Body of pancreas (tissue), 4 donors: ENCODE measurements at regions not wholly inside any gene's neighbourhood (a gene's known extent, or its start where the extent isn't known, plus 50 kb on each side); places are given as distances from the start of the nearest gene placed in this dataset.

Source experiments
- POLR2A ChIP-seq, 3 donors: fragments of 450-650 bp; IDR thresholded peaks; one replicate each; pipeline ENCODE4 v1.6.1; 2016; ENCODE audit warnings: antibody characterized with exemption in 3 of 3, mild to moderate bottlenecking in 2 of 3
- TF ChIP-seq, protein P1 (sequence below), 7 experiments: fragments of 450-650 bp in 4 of 7; fragments of 200-600 bp in 3 of 7; sonication (generic) in 3 of 7; IDR thresholded peaks; one replicate each; pipeline ENCODE4 v1.5.1; 2016 to 2019; ENCODE audit warnings: antibody characterized with exemption in 7 of 7

DNA sequence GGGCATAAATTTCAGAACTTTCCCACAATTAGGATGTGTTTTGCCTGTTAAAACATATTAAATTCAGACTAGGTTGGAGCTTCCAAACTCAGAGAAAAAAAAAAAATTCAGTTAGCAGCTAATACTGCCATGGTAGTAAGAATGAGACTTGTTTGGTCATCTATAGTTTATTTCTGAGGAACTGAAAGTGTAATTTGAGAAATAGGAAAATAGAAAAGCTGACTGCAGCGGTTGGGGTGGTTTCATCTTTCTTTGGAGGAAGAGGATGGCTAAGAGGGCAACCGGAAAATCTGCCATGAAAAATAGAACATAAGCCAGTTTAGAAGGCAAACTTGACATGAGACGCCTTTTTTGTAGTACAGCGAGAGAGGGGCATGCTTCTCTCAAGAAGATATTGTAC lies 371.2 kb upstream of the ROBO2 start:
- TF ChIP-seq, protein P1, sequence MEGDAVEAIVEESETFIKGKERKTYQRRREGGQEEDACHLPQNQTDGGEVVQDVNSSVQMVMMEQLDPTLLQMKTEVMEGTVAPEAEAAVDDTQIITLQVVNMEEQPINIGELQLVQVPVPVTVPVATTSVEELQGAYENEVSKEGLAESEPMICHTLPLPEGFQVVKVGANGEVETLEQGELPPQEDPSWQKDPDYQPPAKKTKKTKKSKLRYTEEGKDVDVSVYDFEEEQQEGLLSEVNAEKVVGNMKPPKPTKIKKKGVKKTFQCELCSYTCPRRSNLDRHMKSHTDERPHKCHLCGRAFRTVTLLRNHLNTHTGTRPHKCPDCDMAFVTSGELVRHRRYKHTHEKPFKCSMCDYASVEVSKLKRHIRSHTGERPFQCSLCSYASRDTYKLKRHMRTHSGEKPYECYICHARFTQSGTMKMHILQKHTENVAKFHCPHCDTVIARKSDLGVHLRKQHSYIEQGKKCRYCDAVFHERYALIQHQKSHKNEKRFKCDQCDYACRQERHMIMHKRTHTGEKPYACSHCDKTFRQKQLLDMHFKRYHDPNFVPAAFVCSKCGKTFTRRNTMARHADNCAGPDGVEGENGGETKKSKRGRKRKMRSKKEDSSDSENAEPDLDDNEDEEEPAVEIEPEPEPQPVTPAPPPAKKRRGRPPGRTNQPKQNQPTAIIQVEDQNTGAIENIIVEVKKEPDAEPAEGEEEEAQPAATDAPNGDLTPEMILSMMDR (IDR thresholded peaks at IDR 0.05) = no peak
- no peak for TF ChIP-seq POLR2A (IDR thresholded peaks at IDR 0.05)
